Stimulated activated CD4-positive, alpha-beta T cell treated with anti-CD3 and anti-CD28 coated beads, TNF-alpha, amount 100 ng/mL, for 4 hours (primary cell): ENCODE measurements at regions not wholly inside any gene's neighbourhood (a gene's known extent, or its start where the extent isn't known, plus 50 kb on each side); places are given as distances from the start of the nearest gene placed in this dataset.

Experiments
- DNase-seq, 3 experiments: peaks; one replicate each; pipeline ENCODE4 v3.0.0-alpha.2; 2020; ENCODE audit warnings: low read depth in 3 of 3

DNA sequence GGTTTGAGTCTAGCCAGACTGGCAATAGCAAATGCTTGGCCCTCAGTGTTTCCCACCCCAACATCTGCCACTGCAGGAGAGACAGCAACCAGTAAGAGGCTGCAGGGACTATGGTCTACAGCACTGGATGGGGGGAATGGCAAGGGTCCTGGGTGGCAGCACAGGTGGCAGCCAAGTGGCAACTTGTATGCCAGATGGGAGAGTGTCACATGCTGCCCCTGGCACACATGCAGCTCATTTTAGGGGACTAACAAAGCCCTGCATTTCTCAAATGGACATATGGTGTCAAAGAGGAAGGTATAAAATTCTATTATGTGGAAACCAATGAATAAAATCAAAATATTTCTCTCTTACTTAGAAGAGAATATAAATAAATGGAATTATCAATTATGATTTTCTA lies 298.7 kb upstream of the MARCKS start:
- DNase-seq = no peak

DNA sequence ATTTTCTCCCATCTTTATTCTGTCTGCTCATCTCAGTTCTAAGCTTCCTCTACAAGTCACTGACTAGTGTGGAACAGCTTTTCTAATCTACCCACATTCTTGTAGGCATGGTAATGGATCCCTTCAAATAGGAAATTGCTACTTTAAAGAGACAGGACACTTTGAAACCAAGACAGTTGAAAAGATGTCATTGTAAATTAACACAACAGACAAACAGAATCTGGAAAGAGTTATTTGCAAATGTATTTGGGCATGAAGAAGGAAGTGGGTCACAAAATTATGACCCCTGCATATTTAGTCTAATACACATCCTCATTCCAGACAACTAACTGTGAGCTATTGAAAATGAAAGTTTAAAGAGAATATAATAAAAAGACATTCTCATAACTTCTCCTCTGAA lies 298.2 kb upstream of the MARCKS start:
- no peak for DNase-seq

DNA sequence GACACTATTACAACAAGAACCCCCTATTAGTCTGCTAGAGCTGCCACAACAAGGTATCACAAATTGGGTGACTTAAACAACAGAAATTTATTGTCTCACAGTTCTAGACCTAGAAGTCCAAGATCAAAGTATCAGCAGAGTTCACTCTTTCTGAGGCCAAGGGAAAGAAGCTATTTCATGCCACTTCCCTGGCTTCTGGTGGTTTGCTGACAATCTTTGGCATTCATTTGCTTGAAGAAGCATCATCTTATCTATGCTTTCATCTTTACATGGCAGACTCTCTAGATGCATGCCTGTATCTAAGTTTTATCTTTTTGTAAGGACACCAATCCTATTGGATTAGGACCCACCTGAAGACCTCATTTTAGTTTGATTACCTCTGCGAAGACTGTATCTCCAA lies 296.8 kb upstream of the MARCKS start:
- DNase-seq = no peak

DNA sequence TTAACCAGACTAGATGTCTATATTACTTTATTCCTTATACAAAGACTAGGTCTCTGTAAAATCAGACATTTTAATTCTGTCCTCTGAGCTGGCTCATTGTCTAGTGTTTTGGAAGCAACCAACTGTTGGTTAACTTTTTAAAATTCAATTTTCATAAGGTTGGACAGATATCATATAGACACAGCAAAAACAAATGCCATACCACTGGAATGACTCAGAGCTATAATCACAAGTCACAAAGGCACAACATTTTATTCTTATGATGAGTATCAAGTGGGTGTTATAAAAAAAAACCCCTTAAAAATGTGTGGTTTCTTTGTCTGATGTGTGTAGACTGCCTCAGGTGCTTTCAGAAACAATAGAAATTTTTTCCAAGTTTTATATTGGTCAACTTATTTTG lies 296.2 kb upstream of the MARCKS start:
- no peak for DNase-seq

DNA sequence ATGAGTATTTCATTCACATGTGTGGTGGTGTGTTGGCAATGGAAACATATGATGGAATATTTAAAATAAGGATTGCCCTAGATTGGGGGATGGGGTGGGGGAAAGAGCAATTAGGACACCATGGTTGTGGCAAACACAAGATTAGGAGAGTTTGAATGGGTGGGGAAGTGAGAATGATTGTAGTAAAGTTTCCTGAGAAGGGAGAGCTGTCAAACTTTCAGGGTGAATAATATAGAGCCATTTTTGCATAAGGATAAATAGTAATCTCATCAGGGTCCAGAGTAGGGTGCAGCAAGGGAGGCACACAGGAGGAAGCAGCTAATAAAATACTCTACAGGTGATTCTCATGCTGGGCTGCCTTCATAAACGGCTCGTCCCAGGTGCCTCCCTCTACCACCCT lies 294.9 kb upstream of the MARCKS start:
- DNase-seq = no peak

DNA sequence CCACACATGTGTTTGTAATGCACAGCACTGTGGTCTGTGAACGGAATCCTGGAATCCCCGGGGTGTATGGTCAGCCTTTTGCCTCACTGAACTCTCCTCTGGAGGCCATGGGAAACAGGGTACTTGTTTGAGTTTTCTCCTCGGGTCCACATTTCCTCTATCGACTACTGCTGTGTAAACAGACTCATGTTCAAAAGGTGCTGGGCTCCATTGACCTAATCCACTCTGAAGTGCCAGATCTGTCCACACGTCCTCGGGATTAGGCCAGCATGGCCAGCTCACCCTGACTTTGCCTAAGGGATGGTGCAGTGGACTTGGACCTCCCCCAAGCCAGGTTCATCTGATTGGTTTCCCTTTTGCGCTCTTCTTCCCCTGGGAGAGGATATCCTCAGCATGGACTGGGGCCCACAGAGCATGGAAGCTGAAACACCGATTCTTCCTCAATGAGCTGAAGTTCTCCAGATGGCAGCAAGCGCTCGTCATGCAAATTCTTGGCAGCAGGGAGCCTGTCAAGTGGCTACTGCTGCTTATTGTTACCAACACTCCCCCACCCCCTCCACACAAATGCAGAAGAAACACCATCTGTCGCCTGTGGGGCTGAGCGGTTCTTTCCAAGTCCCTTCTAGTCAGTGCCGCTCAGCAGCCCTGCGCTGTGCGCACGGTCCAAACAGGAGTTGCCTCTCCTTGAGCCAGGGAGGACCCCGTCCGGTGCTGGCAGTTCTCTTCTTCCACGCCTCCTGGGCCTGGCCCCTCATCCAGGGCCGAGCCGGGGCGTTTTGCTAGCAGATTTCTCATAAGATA lies 292.6 kb upstream of the MARCKS start:
- DNase-seq = no peak

DNA sequence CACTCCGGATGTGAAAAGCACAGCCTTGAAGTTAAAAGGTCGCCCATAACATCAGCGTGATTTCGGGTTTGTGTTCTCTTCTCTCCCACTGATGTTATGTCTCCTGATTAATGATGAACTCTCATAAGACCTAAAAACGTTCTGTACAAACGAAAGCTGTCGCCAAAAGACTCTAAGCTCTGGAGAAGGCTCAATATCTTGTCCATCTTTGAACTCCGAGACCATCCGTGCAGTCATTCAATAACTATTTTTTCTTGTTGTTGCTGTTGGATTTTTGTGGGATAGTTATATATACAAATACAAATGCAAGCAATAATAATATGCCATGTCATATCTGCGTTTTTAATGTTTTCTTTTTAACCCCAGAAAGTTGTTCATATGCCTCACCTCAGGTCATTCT lies 291.8 kb upstream of the MARCKS start:
- no peak for DNase-seq

DNA sequence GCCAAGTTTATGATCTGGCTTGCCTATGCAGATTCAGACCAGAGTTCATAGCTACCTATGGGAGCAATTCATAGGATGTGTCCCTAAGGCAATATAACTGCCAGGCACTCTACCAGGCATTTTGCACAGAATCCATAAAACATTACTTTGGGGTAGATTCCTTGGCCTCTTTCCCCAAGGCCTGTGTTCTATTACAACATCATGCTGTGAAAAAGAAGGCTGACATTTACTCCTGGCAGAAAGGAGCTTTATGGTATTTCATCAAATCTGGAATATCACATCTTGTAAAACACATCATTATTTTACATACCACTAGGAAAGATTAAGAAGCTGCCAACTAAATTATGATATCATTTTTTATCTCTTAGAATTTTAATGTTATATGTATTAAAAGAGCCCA lies 287.0 kb upstream of the MARCKS start:
- DNase-seq = no peak

DNA sequence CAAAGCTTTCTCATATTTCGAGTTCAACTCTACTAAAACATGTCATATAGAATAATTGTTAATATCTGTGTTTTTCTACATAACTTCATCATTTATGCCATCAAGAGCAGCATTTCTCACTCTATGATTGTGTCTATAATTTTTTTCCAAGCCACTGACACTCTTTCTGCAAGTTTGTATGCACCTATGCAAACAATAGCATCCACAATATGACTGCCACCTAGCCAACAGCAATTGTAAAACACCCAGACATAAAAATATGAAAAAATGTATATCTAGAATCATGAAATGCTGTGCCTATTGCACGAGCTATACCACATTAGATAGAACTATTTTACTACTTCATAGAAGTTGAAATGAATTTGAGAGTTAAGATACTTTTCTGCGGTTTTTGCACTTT lies 286.5 kb upstream of the MARCKS start:
- no peak for DNase-seq

DNA sequence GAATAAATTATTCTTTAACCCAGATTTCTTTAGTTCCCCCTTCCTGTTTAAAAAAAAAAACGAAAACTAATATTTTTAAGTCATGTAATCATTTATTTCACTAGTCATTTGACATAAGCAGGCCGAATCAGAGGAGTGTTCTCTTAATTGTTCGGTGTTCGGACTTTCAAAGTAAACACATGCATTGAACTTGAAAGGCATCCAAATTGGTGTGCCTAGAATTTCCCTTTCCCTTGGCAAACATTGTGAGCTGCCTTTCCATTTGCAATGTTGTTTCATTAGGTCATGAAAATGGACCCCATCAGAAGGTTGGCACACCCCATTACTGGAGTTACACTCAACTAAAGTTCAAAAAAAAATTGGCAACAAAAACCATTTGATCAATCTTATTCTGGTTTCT lies 283.0 kb upstream of the MARCKS start:
- no peak for DNase-seq

DNA sequence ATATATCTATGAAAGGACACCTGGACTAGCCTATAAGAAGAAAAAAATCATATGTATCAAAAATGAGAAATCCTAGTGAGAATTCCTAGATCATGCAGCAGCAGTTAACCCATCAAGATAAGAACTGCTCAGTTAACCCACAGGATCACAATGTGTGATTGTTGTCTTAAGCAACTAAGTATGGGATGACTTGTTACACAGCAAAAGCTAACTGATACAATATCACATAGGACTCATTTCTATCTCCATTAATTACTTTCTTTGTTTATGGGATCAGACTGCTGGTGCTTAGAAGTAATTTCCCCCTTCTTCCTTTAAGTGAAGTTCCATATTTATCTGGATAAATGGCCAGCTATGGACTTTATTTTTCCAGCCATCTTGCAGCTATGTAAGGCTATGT lies 280.8 kb upstream of the MARCKS start:
- DNase-seq = no peak

DNA sequence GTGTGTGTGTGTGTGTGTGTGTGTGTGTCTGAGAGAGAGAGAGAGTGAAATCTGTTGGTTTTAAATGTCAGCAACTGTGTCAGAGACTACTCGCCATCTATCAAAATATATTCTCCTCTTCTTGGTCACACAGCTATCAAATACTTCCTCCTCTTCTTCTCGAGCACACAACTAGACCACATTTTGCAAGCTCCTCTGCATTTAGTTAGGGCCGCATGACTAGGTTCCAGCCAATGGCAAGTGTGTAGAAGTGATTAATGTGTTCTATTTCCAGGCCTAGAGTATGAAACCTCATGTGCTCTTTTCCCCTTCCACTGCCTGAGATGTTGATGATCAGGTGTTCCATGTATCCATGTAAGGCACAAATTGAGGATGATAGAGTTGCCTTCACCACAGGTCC lies 278.5 kb upstream of the MARCKS start:
- DNase-seq = no peak

DNA sequence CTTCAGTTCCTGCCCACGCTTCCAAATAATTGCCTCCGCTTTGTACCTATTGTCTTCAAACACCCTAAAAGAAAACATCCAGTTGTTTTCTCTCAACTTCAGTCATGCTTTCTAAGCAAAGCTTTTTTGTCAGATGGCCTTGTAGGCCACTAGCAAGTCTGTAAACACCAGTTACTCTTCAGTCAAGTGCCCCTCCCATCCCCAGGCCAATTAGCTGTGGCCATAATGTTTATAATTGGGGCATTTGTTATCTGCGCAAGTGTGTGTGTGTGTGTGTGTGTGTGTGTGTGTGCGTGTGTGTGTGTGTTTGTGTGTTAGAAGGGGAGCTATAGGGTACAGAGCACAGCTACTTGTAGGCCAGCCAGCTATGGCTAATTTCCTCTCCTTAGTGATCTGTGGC lies 272.4 kb upstream of the MARCKS start:
- no peak for DNase-seq

DNA sequence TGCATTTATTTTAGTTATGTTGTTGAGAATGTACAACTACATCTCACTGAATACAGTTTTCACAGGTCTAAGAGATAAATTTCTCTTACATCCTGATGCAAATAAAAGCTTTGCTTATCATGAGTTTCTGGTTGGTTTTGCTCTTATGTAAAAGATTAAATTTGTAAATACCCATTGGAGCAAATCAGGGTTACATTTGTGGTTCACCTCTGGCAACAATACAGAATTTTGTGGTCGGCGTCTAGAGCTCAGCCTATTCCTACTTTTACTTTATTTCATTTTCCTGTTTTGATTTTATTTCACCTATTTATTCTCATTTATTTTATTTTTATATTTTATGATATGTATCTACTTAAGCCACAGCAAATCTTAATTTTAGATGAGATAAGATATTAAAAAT lies 271.9 kb upstream of the MARCKS start:
- no peak for DNase-seq

DNA sequence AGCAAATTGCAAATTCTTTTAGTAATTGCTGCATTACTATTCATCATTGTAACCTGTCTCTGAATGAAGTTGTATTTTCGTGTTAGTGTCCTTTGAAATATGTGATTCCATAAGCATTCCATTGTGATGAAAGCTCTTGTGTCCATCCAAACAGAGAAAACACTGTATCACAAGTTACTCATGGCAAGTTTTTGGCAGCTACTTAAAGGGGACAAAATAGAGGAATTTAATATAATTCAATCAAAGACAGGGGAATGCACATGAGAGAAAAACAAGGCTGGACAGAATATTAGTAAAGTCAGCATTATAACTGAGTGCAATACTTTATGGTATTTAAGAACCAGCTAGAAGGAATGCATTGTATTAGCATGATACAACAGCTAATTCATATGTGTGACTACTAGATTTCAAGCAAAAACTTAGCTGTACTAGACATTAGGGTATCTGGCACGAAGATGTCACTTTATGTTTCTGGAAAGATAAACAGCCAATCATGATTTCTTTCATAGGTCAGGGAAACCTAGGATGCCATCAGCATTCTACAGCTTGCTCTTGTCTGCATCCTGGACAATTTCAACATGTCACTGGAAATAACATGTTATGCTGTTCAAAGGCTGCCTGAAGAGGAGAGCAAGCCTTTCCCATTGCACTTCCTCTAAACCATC lies 270.6 kb upstream of the MARCKS start:
- no peak for DNase-seq

DNA sequence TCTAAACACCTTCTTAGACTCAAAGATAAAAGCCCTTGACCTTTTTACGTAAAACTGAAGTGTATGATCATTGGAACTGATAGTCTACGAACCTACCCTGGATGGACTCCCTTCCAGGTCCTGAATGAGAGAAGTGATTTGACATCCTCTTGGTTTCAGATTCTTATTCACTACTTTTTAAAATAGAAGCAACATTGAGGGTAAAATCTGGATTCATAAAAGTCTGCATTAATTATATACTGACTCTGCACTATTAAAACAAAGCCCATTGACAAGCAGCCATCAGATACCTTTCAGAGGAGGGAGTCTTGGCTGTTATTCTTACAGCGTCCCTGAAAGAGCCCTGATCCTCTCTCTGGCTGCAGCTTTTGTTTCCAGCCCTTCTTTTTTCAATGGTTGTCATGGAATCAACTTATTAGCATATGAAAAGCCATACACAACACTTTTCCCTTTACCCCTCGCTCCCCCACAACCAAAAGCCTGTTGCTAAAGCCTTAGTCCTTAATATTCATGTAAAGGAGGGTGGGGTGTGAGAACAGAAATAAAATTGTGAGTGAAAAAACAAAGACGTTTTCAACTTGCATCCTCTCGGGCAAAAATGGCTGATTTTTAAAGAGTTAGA lies 270.0 kb upstream of the MARCKS start:
- no peak for DNase-seq

DNA sequence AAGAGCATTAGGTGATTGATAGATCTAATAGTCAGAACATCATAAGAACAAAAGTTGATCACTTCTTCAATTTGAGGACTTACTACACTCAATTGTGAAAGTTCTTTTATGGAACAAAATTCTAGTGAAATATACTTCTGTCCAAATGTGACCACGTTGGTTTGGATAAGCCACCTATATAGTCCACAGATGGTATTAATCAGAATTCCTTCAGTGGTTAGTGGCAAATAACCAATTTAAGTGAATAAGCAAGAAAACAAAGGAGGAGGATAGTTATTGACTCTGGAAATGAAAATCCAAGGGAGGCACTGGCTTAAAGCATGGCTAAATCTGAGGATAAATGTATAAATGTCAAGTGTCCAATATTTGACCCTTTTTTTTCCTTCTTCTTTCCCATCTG lies 268.5 kb upstream of the MARCKS start:
- DNase-seq = no peak

DNA sequence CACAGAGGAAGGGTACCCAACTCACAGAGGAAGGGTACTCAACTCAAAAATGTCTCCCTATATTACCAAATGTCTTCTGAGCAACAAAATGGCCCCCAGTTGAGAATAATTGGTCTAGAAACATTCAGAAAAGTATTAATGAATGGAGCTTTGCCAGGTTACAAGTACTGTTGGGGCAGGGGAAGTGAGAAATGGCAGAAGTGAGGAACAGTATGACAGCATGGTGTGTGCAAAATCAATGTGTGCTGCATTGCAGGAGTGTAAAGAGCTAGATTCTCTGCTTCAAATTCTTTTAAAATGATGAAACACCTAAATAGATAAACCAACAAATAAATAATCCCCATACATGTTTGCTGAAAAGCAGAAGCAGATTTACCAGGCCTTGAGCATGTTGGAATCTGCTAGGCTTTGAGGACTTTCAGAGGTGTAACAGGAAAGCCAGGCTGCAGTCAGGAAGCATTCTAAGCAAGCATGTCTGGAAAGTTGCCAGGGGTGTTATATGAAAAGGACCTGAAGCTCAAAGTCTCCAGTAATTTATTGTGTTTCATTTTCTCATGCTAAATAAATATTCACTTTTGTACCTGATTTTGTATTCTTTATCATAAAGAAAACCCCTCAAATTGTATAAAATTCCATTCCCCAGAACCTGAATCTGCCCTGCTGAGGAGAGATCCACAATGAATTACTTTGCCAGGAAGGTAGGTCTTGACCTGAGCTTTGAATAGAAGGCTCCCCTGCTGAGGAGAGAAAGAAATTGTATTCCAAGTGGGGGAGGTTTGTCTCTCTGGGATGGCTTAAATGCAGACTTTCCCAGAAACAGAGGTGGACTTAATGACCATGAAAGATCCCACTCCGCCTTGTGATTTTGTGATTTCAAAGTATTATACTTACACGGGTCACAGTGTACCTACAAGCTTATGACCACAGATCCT lies 265.0 kb upstream of the MARCKS start:
- no peak for DNase-seq

DNA sequence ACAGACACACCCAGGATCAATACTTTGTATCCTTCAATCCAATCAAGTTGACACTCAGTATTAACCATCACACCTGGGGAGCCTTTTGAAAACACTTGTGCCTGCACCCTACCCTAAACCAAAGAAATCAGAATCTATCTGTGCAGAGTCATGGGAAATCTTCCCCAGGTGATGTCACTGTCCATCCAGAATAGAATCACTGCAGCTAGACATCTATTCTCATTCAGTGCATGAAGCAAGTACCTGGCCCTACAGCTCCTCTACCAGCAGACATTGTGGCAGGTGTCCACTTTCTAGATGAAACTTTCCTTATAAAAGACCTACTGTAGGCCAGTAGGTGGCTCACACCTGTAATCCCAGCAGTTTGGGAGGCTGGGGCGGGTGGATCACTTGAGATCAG lies 262.4 kb upstream of the MARCKS start:
- no peak for DNase-seq

DNA sequence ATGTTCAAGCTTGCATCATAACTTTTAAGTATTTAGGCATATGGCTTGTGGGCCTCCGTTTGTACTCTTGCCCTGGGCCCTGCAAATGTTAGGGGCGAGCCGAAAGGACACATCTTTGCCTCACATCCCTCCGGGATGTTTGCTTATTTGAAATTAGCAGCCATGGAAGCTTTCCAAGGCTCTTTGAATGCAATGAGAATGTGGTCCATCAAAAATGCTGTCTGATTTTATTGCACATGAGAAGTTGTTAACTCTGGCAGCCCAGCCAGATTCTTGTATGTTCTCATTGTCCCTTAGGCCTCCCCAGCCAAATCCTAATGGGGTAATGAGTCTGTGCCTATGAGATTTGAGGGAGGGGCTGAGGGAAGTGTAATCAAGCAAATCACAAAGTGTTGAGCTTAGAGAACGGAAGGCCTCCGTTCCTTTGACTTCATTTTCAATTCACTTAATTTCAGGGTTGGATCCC lies 261.2 kb upstream of the MARCKS start:
- no peak for DNase-seq

DNA sequence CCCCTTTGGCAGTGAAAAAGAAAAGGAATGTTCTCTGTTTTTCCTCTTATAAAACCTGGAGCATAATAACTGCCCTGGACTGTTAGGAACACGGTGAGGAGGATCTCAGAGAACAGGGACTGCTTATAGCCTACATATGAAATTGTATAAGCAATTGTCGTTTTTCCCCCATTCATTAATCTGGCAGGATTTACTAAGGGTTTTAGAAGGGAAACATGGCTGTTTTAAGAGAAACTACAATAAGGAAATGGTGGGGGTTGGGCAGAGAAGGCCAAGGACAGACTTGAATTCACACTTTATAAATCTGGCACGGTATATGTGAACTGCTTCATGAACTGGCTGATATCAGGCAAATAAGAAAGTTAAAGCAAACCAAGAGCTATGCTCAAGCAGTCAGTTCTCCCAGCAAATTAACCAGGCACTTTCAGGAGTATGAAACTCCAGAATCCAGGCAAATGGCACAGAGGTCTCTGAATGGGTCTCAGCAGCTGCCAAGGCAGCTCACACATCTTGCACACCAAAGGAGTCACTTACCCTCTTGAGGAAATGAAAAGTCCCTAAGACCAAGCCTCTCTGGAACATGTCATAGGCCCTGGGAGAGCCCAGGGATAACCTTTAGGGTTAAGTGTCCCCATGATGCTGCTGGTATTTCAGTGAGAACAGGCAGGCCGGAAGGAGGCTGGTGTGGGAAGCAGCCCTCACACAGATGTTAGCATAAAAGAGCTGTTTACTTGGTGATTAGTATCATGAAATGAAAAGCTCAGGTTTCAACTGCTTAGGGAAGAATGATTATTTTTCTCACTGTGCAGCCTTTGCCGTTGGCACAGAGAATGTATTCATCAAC lies 260.5 kb upstream of the MARCKS start:
- no peak for DNase-seq
